HUDEP-2 (cell line): ENCODE measurements at regions not wholly inside any gene's neighbourhood (a gene's known extent, or its start where the extent isn't known, plus 50 kb on each side); places are given as distances from the start of the nearest gene placed in this dataset.
A peak's percentile ranks its signal among the peaks of the same experiment; 100 is the strongest.
"Not testable (repeated sequence)": the region's sequence is repeated elsewhere in the genome, so short reads cannot be mapped to it uniquely, and the experiment has no call there.

Experiments used
- DNase-seq, 76 experiments: peaks; one replicate each; lab custom pipeline; 2025; ENCODE audit not compliant: unreplicated experiment in 76 of 76; lab: John Stamatoyannopoulos, UW

DNA sequence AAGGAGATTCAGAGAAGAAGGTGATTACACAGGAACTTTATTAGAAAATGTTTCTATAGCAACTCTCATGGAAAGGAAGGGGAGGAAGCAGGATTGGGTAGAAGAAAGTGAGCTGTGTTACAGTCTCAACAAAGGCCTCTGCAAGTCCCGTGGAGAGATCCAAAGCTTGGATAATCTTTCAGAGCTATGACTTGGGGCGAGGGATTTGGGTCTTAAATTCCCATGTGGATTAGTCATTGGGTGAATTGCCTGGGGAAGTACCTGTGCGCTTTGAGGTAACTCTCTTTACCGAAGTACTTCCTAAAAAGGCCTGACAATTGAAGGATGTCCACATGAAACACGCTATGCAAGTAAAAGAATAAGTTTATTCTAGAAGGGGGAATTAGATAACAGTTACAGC is 133.8 kb upstream of the ANKRD50 start:
- no peak for DNase-seq

- DNase-seq, result peak in 1 of 76 experiments; percentile 3
Measured at GRCh38 chr4:124839786-124840390, 127.4 kb upstream of the ANKRD50 start.

DNA sequence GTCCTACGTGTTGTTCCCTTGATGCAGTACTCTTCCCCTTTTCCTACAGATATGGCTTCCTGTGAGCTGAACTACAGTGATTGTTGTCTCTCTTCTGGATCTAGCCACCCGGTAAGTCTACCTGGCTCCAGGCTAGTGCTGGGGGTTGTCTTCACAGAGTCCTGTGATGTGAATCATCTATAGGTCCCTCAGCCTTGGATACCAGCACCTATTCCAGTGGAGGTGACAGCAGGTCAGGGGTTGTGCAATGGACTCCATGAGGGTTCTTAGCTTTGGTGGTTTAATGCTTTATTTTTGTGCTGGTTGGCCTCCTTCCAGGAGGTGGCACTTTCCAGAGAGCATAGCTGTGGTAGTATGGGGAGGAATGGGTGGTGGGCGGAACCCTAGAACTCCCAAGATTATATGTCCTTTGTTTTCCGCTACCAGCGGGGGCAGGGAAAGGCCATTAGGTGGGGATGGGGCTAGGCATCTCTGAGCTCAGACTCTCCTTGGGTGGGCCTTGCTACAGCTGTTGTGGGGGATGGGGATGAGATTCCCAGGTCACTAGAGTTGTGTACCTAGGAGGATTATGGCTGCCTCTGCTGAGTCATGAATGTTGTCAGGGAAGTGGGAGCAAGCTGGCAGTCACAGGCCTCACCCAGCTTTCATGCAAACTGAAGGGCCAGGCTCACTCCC is 121.4 kb upstream of the ANKRD50 start:
- no peak for DNase-seq

DNA sequence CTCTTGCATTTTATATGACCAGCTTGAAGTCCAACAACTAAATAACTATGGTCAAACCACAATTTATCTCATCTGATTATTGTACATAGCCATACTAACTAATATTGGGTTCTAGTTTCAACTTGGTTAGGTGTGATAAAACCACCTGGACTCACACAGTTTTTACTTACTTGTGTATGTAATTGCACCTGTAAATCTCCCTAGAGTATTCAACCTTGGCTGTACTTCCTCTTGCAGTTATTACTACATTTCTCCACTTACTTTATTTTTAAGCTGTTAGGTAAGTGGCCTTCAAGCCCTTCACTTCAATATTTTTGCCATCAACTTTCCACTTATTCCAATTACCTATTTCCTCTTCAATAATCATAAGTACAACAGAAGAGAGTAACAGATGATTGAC is 115.8 kb upstream of the ANKRD50 start:
- no peak for DNase-seq

DNA sequence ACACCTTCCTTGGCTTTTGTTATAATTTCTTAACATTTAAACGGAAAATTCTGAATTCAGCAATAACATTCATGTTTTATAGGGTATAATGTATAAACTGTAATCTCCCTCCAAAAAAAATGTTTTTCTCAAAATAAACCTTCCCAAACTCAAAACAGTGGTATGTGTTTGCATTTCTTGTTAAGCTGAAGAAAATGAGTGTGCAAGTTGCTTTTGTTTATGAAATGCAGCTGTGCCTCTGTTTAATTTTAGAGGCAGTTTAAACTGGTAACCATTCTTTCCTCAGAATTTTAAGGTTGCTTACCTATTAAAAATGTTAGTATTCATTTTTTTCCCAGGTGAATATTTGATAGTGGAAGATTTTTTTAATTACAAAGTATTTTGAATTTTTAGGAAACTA is 105.0 kb upstream of the ANKRD50 start:
- DNase-seq, result no peak

DNA sequence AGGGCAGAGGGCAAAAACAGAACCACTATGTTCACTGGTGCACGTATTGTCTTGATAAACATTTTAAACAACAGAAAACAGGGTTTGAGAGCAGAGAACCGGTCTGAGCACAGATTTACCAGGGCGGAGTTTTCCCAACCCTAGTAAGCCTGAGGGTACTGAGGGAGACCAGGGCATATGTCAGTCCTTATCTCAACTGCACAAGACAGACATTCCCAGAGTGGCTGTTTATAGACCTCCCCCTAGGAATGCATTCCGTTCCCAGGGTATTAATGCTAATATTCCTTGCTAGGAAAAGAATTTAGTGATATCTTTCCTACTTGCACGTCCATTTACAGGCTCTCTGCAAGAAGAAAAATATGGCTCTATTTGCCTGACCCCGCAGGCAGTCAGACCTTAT is 99.7 kb upstream of the ANKRD50 start:
- DNase-seq, result not testable (repeated sequence)

DNA sequence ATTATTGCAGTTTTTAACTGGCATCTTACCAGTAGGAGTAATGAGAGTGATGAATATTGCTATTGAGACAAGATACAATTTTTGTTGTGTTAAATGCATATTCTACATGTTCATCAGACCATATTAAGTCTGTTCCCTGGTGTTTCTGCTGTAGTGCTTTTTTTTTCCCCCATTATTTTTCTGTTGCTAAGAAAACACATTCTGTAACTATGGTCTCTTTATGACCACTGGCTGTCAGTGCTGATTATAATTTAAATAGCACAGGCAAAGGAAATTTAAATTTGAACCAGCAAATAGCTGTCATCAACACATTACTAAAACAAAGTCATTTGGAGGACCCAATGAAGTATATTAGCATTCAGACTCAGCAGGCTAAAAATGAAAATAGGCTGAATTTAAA is 98.3 kb upstream of the ANKRD50 start:
- no peak for DNase-seq

DNA sequence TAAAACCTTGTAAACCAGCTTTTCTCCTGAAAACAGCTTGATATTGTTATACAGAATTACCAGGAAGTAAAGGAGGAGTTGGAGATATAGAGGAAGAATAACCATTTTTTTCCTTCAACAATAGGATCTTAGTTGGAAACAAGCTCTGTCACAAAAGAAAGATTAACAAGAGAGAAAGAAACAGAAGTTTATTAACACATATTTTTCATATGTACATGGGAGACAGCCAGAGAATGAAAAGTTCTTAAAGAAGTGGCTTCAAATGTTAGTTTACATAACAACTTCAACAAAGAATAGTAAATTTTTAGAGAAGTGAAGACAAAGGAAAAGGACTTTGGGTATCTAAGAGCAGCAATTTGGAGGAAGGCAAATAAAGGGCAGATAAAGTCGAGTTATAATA is 94.9 kb upstream of the ANKRD50 start:
- DNase-seq, result no peak

DNA sequence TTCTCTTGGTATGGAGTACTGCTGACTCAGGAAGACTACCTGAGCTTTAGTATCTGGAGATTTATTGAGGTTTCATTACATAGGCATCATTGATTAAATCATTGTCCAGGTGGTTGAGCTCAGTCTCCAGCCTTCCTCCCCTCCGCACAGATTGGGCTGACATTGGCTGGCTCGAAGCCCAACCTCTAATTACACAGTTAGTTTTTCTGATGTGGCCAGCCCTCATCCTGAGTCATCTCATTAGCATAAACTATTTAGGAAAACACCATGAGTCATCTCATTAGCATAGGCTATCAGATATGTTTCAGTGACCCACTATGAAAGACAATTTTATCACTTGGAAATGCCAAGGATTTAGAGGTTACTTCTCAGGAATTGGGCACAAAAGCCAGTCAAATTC is 93.9 kb upstream of the ANKRD50 start:
- DNase-seq, result no peak

- no peak for DNase-seq
Measured at GRCh38 chr4:124804584-124804983, 92.1 kb upstream of the ANKRD50 start.

- no peak for DNase-seq
Measured at GRCh38 chr4:124804041-124804440, 91.5 kb upstream of the ANKRD50 start.

DNA sequence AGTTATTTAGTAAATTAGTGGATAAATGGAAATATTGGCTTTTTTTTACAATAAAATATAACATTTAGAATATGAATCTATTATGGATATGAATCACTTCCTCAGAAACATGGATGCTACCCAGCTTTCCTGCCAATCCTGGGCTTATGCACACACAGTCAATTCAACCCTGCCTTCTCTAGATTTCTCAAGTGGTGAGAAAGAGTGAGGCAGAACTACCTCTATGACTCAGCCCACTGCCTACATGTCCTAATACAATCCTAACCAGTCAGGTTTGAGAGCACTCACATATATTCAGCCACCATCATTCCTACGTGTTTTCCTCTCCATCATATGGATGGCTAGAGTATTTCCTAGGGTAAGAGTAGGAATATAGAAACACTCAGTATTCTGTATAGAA is 91.1 kb upstream of the ANKRD50 start:
- no peak for DNase-seq

DNA sequence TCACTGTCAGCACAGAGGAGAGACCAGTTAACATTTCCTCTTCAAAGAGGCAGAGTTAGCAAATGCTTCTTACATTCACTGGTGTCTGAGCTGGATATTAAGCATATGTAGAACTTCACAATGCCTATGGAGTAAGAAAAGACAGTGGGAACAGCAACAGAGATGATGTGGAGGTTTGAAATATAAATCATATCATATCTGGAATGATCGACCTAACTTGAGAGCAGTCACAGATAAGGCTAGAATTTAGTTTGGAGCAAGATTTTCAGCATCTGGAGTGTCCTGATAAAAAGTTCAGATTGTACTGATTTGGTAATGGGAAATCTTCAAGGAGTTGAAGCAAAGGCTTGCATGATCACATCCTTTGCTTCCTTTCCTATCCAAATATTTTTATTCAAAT is 90.5 kb upstream of the ANKRD50 start:
- no peak for DNase-seq

DNA sequence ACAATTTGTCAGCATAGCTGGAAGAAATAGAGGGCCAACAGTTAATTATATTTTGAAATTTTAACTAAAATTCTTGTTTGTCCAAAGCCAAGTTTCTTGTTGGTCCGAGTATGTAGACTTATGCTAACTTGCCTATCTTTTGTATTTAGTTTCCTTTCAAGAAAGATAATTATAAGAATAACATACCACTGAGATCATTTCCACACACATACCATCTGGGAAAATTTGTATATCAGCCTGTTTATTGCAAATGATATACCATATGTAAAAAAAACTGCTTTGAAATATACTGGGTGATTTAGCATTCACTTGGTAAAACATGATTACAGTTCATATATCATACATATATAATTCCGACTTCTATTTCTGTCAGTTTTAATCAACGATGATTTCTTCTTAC is 84.7 kb upstream of the ANKRD50 start:
- no peak for DNase-seq

DNA sequence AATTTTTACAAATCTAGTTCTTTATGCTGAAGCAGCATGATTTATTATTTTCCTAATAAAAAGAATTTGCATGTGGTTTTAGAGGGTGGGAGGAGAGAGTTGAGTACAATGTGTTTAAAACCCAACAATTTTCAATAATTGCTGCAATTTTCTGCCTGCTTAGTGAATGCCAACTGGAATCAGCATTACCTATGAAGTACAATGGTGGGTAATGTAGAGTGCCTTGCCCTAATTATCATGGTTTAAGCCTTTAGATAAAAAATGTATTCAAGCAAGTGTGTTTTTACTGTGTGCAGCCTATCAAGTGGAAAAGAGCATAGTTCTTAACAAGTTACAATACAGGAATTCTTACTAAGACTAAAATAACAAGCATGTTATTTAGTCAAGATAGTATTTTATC is 77.9 kb upstream of the ANKRD50 start:
- no peak for DNase-seq

DNA sequence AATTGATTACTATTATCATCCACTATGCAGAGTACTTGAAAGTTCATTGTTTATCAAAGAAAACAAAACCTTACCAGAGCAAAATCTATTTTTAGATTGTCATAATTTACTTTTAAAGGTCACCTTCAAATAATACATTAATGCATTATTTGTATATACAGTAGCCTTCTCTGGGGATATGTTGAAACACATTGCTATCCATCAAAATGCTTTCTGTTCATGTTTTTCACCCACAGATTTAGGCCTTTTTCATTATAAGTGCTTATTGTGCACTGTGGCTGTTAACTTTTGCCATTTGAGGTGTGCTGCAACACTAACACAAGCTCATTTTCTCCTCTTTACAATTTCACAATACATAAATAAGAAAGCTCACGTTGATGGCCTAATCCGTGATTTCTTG is 74.1 kb upstream of the ANKRD50 start:
- no peak for DNase-seq

- no peak for DNase-seq
Measured at GRCh38 chr4:124785645-124786044, 73.1 kb upstream of the ANKRD50 start.

- no peak for DNase-seq
Measured at GRCh38 chr4:124783847-124784246, 71.3 kb upstream of the ANKRD50 start.

GRCh38 chr4:124777007-124777406 is 64.5 kb upstream of the ANKRD50 start:
- DNase-seq, result no peak

GRCh38 chr4:124768596-124769365 is 56.2 kb upstream of the ANKRD50 start:
- DNase-seq, result no peak

GRCh38 chr4:124762956-124763355 is 50.4 kb upstream of the ANKRD50 start:
- no peak for DNase-seq
